ENCODE measurements at regions not wholly inside any gene's neighbourhood (a gene's known extent, or its start where the extent isn't known, plus 50 kb on each side); places are given as distances from the start of the nearest gene placed in this dataset.

DNA sequence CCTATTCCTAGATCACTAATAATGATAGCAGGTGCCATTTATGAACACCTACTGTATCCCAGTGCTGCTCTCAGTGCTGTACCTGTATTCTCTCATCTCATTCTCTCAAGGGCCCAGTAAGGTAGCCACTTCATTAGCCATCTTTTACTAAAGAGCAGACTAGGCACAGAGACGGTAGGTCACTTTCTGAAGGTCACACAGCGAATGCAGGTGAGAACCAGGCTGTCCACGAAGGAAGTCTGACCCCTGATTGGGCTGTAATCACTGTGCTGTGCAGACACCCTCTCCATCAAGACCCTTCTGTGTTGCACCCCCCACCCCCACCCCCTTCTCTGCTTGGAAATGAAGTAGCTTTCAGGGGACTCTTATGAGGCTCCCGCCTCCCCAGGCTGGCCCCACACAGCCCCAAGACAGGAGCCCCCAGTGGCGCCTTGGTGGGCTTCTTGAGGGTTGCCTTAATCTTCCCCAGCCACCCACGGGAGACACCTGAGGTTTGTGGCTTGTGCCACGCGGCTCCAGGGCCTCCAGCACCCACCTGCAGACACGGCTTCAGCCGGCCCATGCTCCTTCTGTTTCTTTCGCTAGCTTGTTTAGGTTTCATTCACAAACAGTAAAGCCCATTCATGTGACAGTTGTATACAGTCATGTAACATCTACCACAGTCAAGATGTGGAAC, 81.7 kb upstream of the FAM20C start:
- Mint-ChIP-seq H3K27me3 (peaks cover 39% of the 10 kb centered on the region), H3K9me3 (no peaks in the 10 kb centered on the region), H3K4me1 (no peaks in the 10 kb centered on the region), H3K4me3 (no peak overlapping the region), H3K27ac (no peak overlapping the region), H3K36me3 (ENCODE audit: low read depth) (no peaks in the 10 kb centered on the region)
- no peak for DNase-seq
- ChIA-PET POLR2A (no interaction called here), CTCF (interaction anchor here (0.7 kb wide), 1 partner anchor 9 kb away, joined by 3 read pairs; no protein-coding TSS in a partner anchor)

DNA sequence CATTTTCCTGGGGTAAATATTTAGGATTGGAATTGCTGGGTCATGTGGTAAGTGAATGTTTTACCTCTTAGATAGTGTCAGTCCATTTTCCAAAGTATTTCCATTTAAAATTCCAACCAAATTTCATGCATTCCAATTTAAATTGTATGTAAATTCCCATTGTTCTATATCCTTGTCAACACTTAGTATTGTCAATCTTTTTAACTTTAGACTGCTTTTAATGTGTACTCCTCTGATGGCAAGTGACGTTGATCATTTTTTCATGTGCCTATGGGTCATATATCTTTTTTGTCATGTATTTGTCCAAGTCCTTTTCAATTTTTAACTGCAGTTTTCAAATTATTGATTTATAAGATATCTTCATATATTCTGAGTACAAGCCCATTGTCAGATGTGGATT, 80.8 kb upstream of the FAM20C start:
- H3K4me1 Mint-ChIP-seq = no peaks in the 10 kb centered on the region

DNA sequence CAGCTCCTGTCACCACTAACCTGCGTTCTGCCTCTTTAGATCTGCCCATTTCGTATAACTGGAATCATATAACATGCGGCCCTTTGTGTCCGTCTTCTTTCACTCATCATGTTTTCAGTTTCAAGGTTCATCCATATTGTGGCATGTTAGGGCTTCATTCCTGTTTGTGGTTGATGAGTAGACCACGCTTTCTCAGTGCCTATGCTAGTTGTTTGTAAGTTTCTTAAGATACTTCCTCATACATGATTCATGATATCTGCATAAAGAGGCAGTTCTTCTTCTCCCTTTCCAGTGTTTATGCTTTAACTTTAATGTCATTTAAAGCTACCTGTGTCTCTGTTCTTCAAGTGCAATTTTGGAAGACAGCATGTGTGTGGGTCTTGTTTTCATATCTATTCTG, 79.5 kb upstream of the FAM20C start:
- Mint-ChIP-seq H3K4me3 (no peak overlapping the region), H3K4me1 (no peaks in the 10 kb centered on the region), H3K9me3 (no peaks in the 10 kb centered on the region)

More for the DNA sequence above, 80.8 kb upstream of the FAM20C start:
- CTCF ChIA-PET = no interaction called here
- H3K4me3 Mint-ChIP-seq = no peak overlapping the region
- no peak overlapping the region for H3K27ac Mint-ChIP-seq
- no peaks in the 10 kb centered on the region for H3K9me3 Mint-ChIP-seq
- H3K27me3 Mint-ChIP-seq = peaks cover 39% of the 10 kb centered on the region
- POLR2A ChIA-PET = no interaction called here
- no peak for DNase-seq
- no peaks in the 10 kb centered on the region for H3K36me3 Mint-ChIP-seq (ENCODE audit: low read depth)

DNA sequence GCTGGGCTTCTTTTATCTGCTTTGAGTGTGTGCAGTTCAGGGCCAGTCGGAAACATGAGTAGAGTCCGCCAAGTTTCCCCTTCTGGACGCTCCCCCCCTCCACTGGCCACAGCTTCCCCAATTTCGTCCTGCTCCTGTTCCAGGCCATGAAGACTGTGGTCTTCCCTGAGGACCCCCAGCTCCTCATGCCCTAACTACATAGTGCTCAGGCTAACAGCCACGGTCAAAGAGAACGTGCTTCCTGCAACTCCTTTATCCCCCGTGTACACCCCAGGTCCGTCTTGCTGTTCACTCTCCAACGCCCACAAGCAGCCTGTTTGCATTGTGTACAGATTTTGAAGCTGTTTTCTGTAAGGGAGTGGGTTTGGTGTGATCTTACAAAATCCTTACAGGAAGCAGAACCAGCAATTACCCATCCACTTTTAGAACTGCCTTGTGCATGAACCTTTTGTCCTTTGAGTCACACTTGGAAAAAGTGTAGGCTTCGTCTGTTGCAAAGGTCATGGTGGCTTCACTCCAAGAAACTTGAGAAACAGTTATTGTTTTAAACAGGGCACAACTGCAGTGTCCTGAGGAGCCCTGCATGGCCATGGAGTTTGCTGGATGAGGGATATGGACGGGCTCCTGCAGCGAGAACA, 77.0 kb upstream of the FAM20C start:
- ChIA-PET POLR2A (no interaction called here), CTCF (interaction anchor here (0.7 kb wide), 1 partner anchor 41 kb away, joined by 4 read pairs; no protein-coding TSS in a partner anchor)
- Mint-ChIP-seq H3K27me3 (peaks cover 39% of the 10 kb centered on the region), H3K27ac (no peak overlapping the region), H3K9me3 (no peaks in the 10 kb centered on the region), H3K4me1 (no peaks in the 10 kb centered on the region), H3K36me3 (ENCODE audit: low read depth) (no peaks in the 10 kb centered on the region), H3K4me3 (no peak overlapping the region)
- no peak for DNase-seq

More for the DNA sequence above, 79.5 kb upstream of the FAM20C start:
- H3K27ac Mint-ChIP-seq = no peak overlapping the region
- no peaks in the 10 kb centered on the region for H3K36me3 Mint-ChIP-seq (ENCODE audit: low read depth)
- POLR2A ChIA-PET = no interaction called here
- CTCF ChIA-PET = no interaction called here
- DNase-seq = no peak
- peaks cover 39% of the 10 kb centered on the region for H3K27me3 Mint-ChIP-seq

DNA sequence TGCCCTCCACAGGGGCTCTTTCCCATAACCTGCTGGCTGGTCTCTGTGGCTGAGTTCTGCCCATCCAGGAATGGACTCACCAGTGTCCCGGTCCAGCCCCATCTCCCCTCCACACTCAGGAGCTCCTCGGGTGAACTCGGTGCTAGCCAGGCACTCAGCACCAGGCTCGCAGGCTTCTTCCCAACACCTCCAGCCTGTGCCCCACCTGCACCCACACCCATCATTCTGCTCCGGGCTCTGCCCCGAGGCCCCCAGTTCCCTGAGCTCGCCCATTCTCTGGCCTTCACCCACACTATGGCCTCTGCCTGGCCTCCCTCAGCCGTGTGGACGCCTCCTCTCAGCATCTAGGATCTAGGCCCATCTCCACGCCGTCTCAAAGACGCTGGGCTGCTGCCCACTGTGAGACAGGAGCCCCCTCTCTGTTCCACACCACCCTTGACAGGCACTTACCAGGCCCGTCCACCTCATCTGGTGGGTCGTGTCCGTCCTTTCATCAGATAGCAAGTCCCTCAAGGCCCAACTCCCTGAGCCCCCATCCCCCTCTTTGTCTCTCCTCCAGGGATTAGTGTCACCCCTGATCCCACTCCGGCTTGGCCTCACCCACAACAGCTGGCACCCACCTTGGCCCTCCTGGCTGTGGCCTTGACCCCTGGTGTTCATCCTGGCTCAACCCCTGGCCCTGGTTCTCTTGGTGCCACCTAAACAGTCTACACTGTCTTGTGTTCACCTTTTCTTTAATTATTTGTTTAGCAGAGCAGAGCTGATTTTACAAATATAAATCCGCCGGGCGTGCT, 76.0 kb upstream of the FAM20C start:
- H3K4me1 Mint-ChIP-seq = no peaks in the 10 kb centered on the region
- H3K4me3 Mint-ChIP-seq = no peak overlapping the region
- H3K27ac Mint-ChIP-seq = no peak overlapping the region
- H3K36me3 Mint-ChIP-seq (ENCODE audit: low read depth) = no peaks in the 10 kb centered on the region
- POLR2A ChIA-PET = no interaction called here
- no peak for DNase-seq
- H3K9me3 Mint-ChIP-seq = no peaks in the 10 kb centered on the region
- peaks cover 34% of the 10 kb centered on the region for H3K27me3 Mint-ChIP-seq
- CTCF ChIA-PET = no interaction called here

DNA sequence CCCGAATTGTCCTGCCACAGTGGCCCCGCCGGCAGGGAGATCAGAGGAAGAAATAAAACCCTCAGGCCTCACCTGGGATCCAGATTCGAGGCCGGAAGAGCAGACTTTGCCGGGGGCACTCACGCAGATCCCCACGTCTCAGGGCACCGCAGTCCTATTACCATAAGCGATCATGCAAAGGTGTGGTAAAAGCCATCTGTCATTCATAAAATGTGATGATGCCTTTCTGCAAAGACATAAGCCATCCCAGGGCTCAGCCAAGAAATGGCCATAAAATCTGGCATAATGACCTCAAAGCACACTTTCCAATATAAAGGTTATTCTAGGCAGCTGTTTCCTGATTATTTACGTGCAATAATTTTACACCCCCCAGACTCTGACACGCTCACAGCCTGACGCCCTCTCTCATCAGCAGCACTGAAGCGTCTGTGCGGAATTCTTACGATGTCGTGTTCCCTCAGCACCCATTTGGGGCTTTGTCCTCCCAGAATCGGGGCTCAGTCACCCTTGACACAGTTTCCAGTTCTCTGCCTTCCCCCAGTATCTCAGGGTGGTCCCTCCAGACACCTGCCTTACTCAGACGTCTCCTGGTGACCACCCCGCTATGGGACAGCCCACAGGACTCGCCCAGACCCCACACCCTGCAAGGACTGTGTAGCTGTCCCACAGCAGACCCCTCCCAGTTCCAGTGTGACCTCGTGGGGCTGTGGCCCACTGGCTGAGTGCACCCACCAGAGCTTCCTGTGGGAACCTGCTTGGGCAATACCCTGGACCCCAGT, 74.3 kb upstream of the FAM20C start:
- DNase-seq = no peak
- Mint-ChIP-seq H3K36me3 (ENCODE audit: low read depth) (no peaks in the 10 kb centered on the region), H3K9me3 (no peaks in the 10 kb centered on the region), H3K27ac (no peak overlapping the region), H3K27me3 (peaks cover 20% of the 10 kb centered on the region), H3K4me3 (no peak overlapping the region), H3K4me1 (no peaks in the 10 kb centered on the region)
- ChIA-PET POLR2A (no interaction called here), CTCF (no interaction called here)

DNA sequence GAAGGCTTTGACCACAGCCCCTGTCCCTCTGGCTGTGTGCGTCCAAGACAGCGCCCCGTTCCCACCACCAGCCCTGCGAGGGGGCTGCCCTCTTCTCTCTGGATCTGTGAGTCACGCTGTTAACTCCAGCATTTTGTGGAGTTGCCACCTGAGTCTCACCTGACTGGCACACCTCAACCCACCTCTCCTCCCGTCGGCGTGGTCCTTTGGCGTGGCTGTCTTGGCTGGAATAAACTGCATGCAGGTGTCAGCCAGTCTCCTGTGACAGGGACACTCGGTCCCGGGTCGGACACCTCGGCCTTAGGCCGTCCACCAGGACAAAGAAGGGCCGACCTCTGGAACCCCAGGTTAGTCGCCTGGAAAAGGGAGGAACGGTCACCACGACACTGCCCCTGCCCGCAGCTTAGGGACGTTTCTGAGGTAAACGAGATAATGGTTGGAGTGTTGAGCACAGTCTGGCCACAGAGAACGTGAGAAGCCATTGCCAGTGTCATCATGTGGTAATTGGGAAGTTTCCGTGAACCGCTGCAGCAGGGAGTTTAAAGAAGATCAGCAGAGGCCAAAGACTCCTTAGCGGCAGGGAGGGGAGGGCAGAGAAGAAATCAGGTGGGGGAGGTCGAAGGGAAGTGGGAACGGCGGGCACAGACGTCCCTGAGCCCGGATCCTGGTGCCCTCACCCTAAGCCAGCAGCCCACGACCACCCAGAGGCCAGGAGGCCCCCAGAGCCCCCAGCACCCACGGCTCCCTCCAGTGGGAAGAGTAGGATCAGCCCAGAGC, 73.6 kb upstream of the FAM20C start:
- Mint-ChIP-seq H3K27me3 (peaks cover 14% of the 10 kb centered on the region), H3K9me3 (no peaks in the 10 kb centered on the region), H3K4me3 (no peak overlapping the region), H3K4me1 (no peaks in the 10 kb centered on the region), H3K36me3 (ENCODE audit: low read depth) (no peaks in the 10 kb centered on the region), H3K27ac (no peak overlapping the region)
- ChIA-PET CTCF (interaction anchor here (1.2 kb wide), 1 partner anchor 8 kb away, joined by 3 read pairs; no protein-coding TSS in a partner anchor), POLR2A (no interaction called here)
- DNase-seq = no peak

DNA sequence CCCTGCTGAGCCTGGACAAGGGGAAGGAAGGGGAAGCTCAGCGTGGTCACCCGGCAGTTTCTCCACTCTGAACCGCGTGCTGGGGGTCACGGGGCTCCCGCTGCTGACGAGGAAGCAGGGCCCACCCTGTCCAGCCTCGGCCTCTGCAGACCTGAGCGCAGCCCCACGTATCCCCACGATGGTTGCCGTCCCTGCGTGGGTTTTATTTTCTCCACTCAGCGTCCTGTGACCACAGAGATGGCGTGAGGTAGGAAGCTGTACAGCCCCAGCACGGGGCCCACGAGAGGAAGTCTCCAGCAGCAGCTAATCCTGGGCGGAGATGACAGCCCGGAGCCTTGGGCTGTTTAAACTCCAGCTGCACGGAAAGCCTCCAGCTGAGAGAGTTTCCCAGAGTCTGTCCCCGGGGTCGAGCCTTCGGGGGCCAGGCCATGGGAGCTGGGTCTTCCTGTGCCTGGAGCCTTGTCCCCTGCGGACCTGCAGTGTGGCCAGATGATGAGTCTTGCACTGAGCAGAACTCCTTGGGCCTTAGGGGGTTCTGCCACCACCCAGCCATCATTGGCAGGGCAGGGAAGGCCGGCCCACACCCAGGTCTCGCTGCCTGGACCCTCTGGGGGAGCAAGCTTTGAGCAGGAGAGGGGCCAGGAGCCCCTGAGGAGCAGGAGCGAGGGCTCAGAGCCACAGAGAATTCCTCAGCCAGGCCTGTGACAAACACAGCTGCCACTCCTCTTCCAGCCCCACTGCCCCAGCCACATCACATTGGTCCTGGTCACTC, 72.8 kb upstream of the FAM20C start:
- H3K9me3 Mint-ChIP-seq = no peaks in the 10 kb centered on the region
- H3K4me1 Mint-ChIP-seq = no peaks in the 10 kb centered on the region
- ChIA-PET POLR2A (no interaction called here), CTCF (interaction anchor here (1.2 kb wide), 1 partner anchor 9 kb away, joined by 3 read pairs; no protein-coding TSS in a partner anchor)
- no peak overlapping the region for H3K27ac Mint-ChIP-seq
- H3K36me3 Mint-ChIP-seq (ENCODE audit: low read depth) = no peaks in the 10 kb centered on the region
- no peak for DNase-seq
- H3K4me3 Mint-ChIP-seq = no peak overlapping the region
- H3K27me3 Mint-ChIP-seq = peaks cover 7% of the 10 kb centered on the region

DNA sequence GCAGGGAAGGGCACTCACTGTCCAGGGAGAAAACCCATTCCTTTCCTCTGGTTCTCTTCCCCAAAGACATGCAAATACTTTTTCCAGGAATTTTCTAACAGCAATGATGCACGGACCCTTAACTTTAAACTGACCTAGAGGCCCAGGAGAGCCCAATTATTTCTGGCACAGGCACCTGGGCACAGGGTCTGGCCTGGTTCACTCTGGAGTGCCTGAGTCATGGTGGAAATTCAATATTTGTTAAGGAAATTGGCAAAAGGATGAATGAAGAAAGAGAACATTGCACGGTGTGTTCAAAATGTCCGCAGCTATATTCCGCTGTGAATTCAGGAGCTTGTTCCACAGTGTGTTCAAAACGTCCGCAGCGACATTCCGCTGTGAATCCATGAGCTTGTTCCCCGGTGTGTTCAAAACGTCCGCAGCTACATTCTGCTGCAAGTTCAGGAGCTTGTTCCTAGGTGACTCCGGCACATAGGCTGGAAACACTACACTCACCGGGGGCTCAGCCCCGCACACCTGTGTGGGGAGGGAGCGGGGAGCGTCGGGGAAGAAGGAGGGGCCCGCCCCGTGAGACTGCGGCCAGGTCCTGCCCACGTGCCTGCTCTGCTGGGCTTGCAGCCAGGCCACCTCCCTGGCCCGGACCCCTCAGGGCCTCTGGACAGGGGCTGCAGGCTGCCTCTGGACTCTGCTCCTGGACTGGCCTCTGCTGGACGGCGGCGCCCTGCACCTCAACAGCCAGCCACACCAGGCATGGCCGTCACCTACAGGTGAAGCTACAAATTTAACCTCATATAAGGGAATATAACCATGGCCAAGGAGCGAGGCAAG, 72.0 kb upstream of the FAM20C start:
- DNase-seq = no peak
- ChIA-PET POLR2A (no interaction called here), CTCF (interaction anchor here (1.2 kb wide), 1 partner anchor 10 kb away, joined by 3 read pairs; no protein-coding TSS in a partner anchor)
- H3K4me3 Mint-ChIP-seq = no peak overlapping the region
- no peaks in the 10 kb centered on the region for H3K4me1 Mint-ChIP-seq
- no peaks in the 10 kb centered on the region for H3K9me3 Mint-ChIP-seq
- H3K27ac Mint-ChIP-seq = no peak overlapping the region
- H3K36me3 Mint-ChIP-seq (ENCODE audit: low read depth) = no peaks in the 10 kb centered on the region
- H3K27me3 Mint-ChIP-seq = peaks cover 3% of the 10 kb centered on the region

DNA sequence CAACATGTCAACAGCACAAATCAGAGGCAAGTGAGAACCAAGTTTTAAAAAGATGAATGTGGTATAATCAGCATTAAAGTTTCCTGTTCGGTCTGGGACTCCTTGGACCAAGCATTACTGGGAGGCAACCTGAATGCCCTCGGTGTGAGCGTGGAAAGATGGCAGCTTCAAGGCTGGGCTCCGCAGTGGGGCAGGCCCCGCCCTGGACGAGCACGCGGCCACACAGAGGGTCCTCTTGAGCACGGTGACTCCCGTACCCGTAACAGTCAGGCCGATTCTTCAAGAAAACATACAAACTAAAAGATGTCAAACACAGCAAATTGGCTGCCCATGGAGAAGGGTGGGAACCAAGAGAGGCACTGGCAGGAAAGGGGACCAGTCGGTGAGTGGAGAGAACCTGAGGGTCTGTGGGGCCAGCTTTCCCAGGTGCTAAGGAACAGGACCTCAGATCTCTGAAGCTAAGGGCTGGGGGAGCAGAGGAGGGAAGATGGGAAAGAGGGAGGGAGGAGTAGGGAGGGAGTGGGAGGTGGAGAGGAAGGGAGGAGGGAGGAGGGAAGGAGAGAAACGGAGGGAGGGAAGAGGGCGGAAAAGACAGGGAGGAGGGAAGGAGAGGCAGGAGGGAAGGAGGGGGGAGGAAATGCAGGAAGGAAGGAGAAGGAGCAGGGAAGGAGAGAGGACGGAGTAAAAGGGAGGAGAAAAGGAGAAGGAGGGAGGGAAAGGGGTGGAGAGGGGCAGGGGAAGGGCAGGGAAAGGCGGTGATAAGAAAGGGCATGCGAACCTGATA, 71.2 kb upstream of the FAM20C start:
- H3K9me3 Mint-ChIP-seq = no peaks in the 10 kb centered on the region
- no peaks in the 10 kb centered on the region for H3K27me3 Mint-ChIP-seq
- no peak for DNase-seq
- H3K36me3 Mint-ChIP-seq (ENCODE audit: low read depth) = no peaks in the 10 kb centered on the region
- ChIA-PET CTCF (no interaction called here), POLR2A (no interaction called here)
- no peak overlapping the region for H3K4me3 Mint-ChIP-seq
- H3K4me1 Mint-ChIP-seq = no peaks in the 10 kb centered on the region
- H3K27ac Mint-ChIP-seq = no peak overlapping the region

DNA sequence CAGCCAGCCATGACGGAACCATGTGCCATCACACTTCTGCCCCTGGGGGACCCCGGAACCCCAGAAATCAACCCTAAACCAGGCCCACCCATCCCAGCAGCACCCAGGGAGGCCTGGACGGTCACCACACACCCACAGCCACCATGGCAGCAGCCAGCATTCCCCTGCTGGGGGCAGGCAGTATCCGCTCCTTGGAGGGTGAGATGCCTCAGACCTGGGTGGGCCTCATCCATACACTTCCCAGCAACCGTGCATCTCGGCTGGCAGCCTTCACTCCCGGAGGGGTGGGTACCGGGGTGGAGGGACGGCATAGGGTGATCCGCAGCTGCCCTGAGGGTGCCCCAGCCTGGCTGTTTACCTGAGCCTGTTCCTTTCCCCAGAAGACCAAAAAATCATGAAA, 69.1 kb upstream of the FAM20C start:
- H3K4me3 Mint-ChIP-seq = no peak overlapping the region
- H3K4me1 Mint-ChIP-seq = no peaks in the 10 kb centered on the region
- H3K9me3 Mint-ChIP-seq = no peaks in the 10 kb centered on the region
- no peaks in the 10 kb centered on the region for H3K27me3 Mint-ChIP-seq
- CTCF ChIA-PET = no interaction called here
- no peak overlapping the region for H3K27ac Mint-ChIP-seq
- DNase-seq = no peak
- POLR2A ChIA-PET = no interaction called here
- no peaks in the 10 kb centered on the region for H3K36me3 Mint-ChIP-seq (ENCODE audit: low read depth)
